ENCODE measurements at regions not wholly inside any gene's neighbourhood (a gene's known extent, or its start where the extent isn't known, plus 50 kb on each side); places are given as distances from the start of the nearest gene placed in this dataset.

DNA sequence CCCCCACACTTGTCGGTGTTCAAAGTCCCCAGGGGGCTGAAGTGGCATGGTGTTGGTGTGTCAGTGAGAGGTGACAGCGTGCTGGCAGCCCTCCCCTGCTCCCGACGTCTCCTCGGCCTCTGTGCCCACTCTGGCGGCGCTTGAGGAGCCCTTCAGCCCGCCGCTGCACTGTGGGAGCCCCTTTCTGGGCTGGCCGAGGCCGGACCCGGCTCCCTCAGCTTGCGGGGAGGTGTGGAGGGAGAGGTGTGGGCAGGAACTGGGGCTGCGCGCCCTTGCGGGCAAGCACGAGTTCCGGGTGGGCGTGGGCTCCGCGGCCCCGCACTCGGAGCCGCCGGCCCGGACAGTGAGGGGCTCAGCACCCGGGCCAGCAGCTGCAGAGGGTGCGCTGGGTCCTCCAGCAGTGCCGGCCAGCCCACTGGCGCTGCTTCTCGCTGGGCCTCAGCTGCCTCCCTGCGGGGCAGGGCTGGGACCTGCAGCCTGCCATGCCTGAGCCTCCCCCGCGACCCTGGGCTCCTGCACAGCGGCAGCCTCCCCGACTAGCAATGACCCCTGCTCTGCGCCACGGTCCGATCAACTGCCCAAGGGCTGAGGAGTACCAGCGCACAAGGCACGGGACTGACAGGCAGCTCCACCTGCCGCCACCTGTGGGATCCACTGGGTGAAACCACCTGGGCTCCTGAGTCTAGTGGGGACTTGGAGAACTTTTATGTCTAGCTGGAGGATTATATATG lies 224.1 kb upstream of the RIOK2 start:
- no peaks in the 10 kb centered on the region for H3K36me3 Mint-ChIP-seq (ENCODE audit: insufficient read depth, unreplicated experiment)
- POLR2A ChIA-PET = interaction anchor here (0.6 to 1.0 kb wide), 2 partner anchors 21 to 1619 kb away, joined by 3 read pairs; no protein-coding TSS in a partner anchor
- TF ChIP-seq, protein P1, sequence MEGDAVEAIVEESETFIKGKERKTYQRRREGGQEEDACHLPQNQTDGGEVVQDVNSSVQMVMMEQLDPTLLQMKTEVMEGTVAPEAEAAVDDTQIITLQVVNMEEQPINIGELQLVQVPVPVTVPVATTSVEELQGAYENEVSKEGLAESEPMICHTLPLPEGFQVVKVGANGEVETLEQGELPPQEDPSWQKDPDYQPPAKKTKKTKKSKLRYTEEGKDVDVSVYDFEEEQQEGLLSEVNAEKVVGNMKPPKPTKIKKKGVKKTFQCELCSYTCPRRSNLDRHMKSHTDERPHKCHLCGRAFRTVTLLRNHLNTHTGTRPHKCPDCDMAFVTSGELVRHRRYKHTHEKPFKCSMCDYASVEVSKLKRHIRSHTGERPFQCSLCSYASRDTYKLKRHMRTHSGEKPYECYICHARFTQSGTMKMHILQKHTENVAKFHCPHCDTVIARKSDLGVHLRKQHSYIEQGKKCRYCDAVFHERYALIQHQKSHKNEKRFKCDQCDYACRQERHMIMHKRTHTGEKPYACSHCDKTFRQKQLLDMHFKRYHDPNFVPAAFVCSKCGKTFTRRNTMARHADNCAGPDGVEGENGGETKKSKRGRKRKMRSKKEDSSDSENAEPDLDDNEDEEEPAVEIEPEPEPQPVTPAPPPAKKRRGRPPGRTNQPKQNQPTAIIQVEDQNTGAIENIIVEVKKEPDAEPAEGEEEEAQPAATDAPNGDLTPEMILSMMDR (IDR thresholded peaks at IDR 0.05; ENCODE audit: unreplicated experiment) = no peak
- intact Hi-C loops (cut with micrococcal nuclease) = no loop called here
- no TSS peak for BruUV-seq (replicated peaks)
- no peaks in the 10 kb centered on the region for H3K4me1 Mint-ChIP-seq (ENCODE audit: insufficient read depth, unreplicated experiment)
- DNase-seq (ENCODE audit: unreplicated experiment) = no peak
- H3K4me3 Mint-ChIP-seq (ENCODE audit: unreplicated experiment) = no peak overlapping the region
- no peaks in the 10 kb centered on the region for H3K27me3 Mint-ChIP-seq (ENCODE audit: insufficient read depth, unreplicated experiment)
- H3K9me3 Mint-ChIP-seq (ENCODE audit: unreplicated experiment) = no peaks in the 10 kb centered on the region
- CTCF ChIA-PET = interaction anchor here (0.7 kb wide), 1 partner anchor 868 kb away, joined by 3 read pairs; no protein-coding TSS in a partner anchor
- no peak overlapping the region for H3K27ac Mint-ChIP-seq (ENCODE audit: low read depth, unreplicated experiment)

DNA sequence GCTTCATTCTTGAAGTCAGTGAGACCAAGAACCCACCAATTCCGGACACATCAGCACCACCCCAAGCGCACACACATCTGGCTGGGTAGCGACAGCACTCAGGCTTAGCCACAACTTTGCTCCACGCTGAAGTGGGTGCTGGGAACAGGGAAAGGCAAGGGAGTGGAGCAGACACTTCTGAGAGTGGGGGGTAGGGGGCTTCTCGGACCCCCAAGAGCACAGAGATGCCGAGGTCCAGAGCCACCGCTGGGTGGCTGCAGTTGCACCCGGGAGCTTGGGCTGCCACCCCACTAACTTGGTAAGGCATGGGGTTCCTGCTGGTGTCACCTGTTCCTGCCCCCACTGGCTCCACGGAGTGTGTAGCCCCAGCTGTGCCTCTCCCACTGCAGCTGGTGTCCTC lies 225.3 kb upstream of the RIOK2 start:
- DNase-seq (ENCODE audit: unreplicated experiment) = no peak
- Mint-ChIP-seq H3K27ac (ENCODE audit: low read depth, unreplicated experiment) (no peak overlapping the region), H3K27me3 (ENCODE audit: insufficient read depth, unreplicated experiment) (no peaks in the 10 kb centered on the region), H3K9me3 (ENCODE audit: unreplicated experiment) (no peaks in the 10 kb centered on the region), H3K4me1 (ENCODE audit: insufficient read depth, unreplicated experiment) (no peaks in the 10 kb centered on the region), H3K36me3 (ENCODE audit: insufficient read depth, unreplicated experiment) (no peaks in the 10 kb centered on the region), H3K4me3 (ENCODE audit: unreplicated experiment) (no peak overlapping the region)
- TF ChIP-seq, protein P1 (IDR thresholded peaks at IDR 0.05; ENCODE audit: unreplicated experiment) = no peak
- ChIA-PET POLR2A (no interaction called here), CTCF (no interaction called here)
- intact Hi-C loops (cut with micrococcal nuclease) = no loop called here
- BruUV-seq (replicated peaks) = no TSS peak

DNA sequence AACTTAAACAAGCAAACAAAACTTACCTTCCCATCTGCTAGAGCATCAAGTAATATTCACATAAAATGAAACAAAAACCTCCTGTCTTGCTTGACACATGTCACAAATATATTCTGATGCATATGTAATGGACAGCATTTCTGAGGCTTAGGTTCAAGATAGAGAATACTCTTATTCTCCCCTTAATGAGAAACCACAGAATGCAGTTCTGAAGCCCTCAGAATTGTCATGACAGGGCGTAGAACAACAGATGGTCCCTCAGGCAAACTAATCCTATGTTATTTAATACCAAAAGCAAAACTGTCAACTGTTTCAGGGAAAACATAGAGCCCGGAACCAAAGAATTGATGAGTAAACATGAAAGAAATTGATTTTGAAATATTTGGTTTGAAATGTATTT lies 229.9 kb upstream of the RIOK2 start:
- intact Hi-C loops (cut with micrococcal nuclease) = no loop called here
- H3K27ac Mint-ChIP-seq (ENCODE audit: low read depth, unreplicated experiment) = no peak overlapping the region
- ChIA-PET CTCF (interaction anchor here (0.7 kb wide), 1 partner anchor 1356 kb away, joined by 3 read pairs; no protein-coding TSS in a partner anchor), POLR2A (no interaction called here)
- H3K27me3 Mint-ChIP-seq (ENCODE audit: insufficient read depth, unreplicated experiment) = no peaks in the 10 kb centered on the region
- no peaks in the 10 kb centered on the region for H3K36me3 Mint-ChIP-seq (ENCODE audit: insufficient read depth, unreplicated experiment)
- no peaks in the 10 kb centered on the region for H3K9me3 Mint-ChIP-seq (ENCODE audit: unreplicated experiment)
- TF ChIP-seq, protein P1 (IDR thresholded peaks at IDR 0.05; ENCODE audit: unreplicated experiment) = no peak
- no peak overlapping the region for H3K4me3 Mint-ChIP-seq (ENCODE audit: unreplicated experiment)
- BruUV-seq (replicated peaks) = no TSS peak
- DNase-seq (ENCODE audit: unreplicated experiment) = no peak
- no peaks in the 10 kb centered on the region for H3K4me1 Mint-ChIP-seq (ENCODE audit: insufficient read depth, unreplicated experiment)

DNA sequence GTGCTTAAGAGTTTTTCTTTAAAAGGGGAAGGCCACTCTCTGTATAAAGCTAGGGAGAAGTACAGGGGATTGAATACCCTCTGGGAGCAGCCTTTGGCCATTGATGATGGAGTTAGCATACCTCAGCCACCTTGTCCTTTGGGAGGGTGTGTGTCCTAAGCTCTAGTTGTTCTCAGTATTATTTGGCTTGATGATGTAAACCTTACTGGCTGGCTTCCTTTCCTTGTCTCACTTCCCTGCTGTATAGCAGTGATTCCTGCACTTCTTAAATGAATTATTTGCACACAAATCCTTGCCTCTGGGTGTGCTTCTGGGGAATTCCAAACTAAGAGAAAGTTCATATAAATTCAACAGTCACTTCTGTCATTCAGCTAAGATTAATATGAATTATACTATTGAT lies 234.9 kb upstream of the RIOK2 start:
- no peaks in the 10 kb centered on the region for H3K27me3 Mint-ChIP-seq (ENCODE audit: insufficient read depth, unreplicated experiment)
- H3K36me3 Mint-ChIP-seq (ENCODE audit: insufficient read depth, unreplicated experiment) = no peaks in the 10 kb centered on the region
- H3K9me3 Mint-ChIP-seq (ENCODE audit: unreplicated experiment) = no peaks in the 10 kb centered on the region
- ChIA-PET POLR2A (no interaction called here), CTCF (interaction anchor here (0.5 to 0.7 kb wide), 2 partner anchors 86 to 1370 kb away, joined by 3 to 4 read pairs; no protein-coding TSS in a partner anchor)
- no TSS peak for BruUV-seq (replicated peaks)
- no peak overlapping the region for H3K27ac Mint-ChIP-seq (ENCODE audit: low read depth, unreplicated experiment)
- TF ChIP-seq, protein P1 (IDR thresholded peaks at IDR 0.05; ENCODE audit: unreplicated experiment) = no peak
- intact Hi-C loops (cut with micrococcal nuclease) = no loop called here
- no peak overlapping the region for H3K4me3 Mint-ChIP-seq (ENCODE audit: unreplicated experiment)
- no peaks in the 10 kb centered on the region for H3K4me1 Mint-ChIP-seq (ENCODE audit: insufficient read depth, unreplicated experiment)
- DNase-seq (ENCODE audit: unreplicated experiment) = no peak
